Islet precursor cell (in vitro differentiated cells): ENCODE measurements at regions not wholly inside any gene's neighbourhood (a gene's known extent, or its start where the extent isn't known, plus 50 kb on each side); places are given as distances from the start of the nearest gene placed in this dataset.

ENCODE experiments used
- DNase-seq: peaks from one replicate; pipeline ENCODE4 v3.0.0-alpha.2; 2018

GRCh38 chr10:20995123-20995987, 98.2 kb upstream of the NEBL start:
- DNase-seq: no peak

GRCh38 chr10:20993830-20994527, 96.9 kb upstream of the NEBL start:
- DNase-seq: no peak

DNA sequence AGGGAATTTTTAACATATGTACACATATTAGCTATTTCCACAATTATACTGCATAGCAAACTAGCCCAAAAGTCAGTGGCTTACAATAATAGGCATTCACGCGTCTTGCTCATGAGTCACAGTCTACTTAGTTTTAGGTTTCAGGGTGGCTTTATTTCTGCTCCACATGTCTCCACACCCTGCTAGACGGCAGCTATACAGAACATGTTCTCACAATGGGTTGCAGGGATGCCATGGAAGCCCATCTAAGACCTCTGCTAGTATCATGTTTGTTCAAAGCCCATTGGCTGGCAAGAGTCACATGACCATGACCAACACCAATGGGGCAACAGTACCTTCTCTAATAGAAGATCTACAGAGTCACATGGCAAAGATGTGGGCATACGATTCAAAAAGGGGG, 96.3 kb upstream of the NEBL start:
- no peak for DNase-seq

DNA sequence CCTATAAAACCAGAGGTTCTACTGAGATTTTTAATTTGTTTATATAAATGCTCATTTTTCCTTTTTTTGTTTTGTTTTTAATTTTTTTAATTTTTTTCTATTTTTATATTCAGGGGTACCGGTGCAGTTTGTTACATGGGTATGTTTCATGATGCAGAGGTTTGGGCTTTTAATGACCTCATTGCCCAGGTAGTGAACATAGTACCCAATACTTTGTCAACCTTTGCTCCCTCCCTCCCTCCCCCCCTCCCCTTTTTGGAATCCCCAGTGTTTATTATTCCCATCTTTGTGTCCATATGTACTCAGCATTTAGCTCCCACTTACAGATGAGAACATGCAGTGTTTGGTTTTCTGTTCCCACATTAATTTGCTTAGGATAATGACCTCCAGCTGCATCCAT, 94.4 kb upstream of the NEBL start:
- no peak for DNase-seq

GRCh38 chr10:20990604-20991003, 93.5 kb upstream of the NEBL start:
- no peak for DNase-seq

- DNase-seq: no peak
Measured at GRCh38 chr10:20988357-20988983, 91.4 kb upstream of the NEBL start.

GRCh38 chr10:20986049-20986448, 88.9 kb upstream of the NEBL start:
- no peak for DNase-seq

DNA sequence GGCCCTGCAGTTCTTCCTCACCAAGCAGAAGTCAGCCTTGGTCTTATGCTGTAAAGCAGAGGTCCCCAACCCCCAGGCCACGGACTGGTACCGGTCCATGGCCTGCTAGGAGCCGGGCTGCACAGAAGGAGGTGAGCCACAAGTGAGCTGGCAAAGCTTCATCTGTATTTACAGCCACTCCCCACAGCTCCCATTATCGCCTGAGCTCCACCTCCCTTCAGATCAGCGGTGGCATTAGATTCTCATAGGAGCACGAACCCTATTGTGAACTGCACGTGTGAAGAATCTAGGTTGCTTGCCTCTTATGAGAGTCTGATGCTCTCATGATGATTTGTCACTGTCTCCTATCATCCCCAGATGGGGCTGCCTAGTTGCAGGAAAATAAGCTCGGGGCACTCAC, 87.6 kb upstream of the NEBL start:
- DNase-seq: no peak

DNA sequence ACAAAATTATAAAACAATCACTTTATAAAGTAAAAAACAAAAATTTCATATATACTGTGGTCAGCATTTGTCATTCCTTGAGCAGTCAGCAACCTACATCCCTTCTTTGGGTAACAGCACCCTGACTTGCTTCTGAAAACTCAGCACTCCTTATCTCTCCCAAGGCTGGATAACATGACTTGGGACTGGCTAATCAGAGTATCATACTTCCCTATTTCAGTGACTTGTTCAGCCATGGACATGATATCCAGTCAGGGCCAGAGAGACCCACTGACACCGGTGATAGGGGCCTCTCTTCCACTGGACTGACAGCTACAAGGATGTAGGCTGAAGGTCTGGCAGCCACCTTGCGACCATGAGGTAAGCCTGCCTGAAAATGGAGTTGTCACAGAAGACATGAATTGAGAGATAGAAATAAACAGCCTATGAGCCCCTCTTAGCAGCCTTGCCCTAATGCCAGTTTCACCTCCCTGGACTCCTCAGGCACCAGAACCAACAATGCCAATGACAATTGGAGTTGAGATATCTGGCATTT, 84.4 kb upstream of the NEBL start:
- no peak for DNase-seq

GRCh38 chr10:20978617-20979016, 81.5 kb upstream of the NEBL start:
- no peak for DNase-seq

- DNase-seq: no peak
Measured at GRCh38 chr10:20977300-20977699, 80.2 kb upstream of the NEBL start.

DNA sequence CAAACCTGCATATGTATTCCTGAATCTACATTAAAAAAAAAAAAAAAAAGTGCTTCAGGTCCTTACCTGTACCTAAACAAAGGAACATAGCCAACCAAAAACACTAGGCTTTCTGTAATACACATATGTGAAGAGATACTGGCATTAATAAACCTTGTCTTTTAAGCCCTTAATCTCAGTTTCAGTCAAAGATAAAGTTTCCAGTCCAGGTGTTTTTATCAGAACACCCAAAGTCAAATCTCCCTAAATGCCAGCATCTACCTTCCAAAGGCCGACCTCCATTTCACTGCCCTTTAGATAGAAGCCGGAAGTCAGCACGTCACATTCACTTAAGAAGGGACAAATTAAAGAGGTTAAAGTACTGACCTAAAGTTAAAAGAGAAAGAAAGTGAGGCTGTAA, 79.8 kb upstream of the NEBL start:
- no peak for DNase-seq

GRCh38 chr10:20976390-20976789, 79.3 kb upstream of the NEBL start:
- no peak for DNase-seq

DNA sequence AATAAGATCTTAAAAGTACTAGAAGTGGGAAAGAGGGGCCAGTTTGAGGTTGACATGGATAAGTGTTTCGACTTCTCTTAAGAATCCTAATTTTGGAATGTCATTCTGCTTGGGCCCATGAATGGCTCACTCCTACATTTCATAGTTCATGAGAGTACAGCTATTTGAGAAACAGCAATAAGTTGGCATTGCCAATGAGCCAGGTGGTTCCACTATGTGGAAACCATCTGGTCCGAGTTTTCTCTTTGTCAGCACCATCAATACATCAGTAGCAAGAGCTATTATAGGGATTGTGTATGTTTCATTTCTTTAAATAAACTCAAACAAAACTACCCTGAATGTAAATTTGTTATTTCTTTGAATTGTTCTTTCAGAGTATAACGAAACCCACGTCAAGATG, 78.1 kb upstream of the NEBL start:
- no peak for DNase-seq

DNA sequence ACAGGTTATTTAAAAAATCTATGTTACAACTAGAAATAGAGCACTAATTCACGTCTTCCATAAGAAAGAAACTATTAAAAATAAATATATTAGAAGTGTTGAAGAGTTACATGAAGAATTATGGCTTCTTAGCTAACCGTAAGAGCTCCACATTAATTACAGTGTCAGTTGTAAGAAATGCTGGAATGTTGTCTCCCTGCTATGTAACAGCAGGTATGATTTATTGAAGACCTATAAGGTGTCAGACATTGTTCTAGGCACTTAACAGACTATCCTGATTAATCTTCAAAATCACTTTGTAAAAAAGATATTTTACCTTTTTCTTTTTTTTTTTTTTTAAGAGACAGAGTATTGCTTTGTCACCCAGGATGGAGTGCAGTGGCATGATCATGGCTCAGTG, 75.8 kb upstream of the NEBL start:
- no peak for DNase-seq

GRCh38 chr10:20971901-20972300, 74.8 kb upstream of the NEBL start:
- DNase-seq: no peak

GRCh38 chr10:20970708-20971107, 73.6 kb upstream of the NEBL start:
- no peak for DNase-seq

GRCh38 chr10:20970044-20970443, 72.9 kb upstream of the NEBL start:
- DNase-seq: no peak

DNA sequence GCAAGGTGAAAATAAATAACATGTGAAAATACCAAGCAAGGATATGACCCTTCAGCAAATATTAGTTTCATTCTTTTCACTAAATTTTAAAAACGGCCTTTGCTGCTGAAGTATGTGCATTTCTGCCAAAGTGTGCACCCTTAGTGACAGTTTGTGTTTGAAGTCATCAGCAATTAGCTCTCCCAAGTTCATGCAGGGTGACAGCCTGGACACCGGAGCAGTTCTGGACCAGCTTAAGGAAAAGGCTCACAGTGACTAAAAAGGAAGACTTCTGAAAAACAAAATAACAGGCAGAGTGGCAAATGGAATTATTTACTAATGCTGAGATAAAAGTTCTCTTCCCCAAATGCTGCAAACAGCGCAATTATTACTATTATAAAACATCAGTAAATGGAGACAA, 69.3 kb upstream of the NEBL start:
- DNase-seq: no peak

GRCh38 chr10:20963721-20964595, 66.8 kb upstream of the NEBL start:
- DNase-seq: no peak

DNA sequence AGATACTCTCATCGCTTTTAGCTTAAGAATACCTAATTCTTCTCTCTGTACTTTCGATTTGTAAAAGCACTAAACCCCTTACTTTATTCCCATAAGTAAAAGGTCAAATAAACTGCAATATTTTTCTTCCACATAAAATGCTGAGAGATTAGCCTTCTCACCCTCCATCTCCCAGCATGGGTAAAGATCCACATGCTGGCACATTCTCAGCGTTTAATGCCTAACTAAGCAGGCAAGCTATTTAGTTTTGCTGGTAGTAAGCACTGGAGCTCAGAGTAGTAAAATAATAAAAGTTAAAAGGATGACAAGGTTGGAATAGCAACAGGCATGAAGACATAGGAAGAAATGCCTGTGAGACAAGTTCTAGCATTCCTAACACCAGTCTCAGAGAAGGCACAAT, 65.9 kb upstream of the NEBL start:
- DNase-seq: no peak

DNA sequence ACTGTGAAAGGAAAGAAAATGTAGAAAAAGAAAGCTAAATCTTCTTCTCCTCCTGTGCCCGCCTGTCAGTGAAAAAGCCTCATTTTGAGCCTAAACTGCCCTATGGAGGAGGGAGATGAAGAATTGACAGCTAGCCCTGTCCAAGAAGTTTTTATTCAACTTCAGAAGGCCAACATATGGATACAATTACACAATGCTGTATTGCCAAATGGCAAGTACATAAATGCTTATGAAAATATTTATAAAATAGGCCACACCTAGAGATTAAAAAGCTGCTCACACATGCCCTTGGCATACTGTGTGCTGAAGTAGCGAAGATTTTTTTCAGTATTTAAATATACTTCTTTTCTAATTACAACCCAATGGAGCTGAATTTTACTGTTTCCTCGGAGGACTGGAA, 65.1 kb upstream of the NEBL start:
- no peak for DNase-seq

GRCh38 chr10:20959242-20959641, 62.1 kb upstream of the NEBL start:
- no peak for DNase-seq
